ENCODE measurements at regions not wholly inside any gene's neighbourhood (a gene's known extent, or its start where the extent isn't known, plus 50 kb on each side); places are given as distances from the start of the nearest gene placed in this dataset.

- Histone ChIP-seq H3K9me3 (no peaks in the 10 kb centered on the region), H3K36me3 (ENCODE audit: control insufficient read depth, insufficient read depth, low read length) (no peaks in the 10 kb centered on the region), H3K27me3 (replicated peaks; ENCODE audit: control insufficient read depth, insufficient read depth, low read length) (no peaks in the 10 kb centered on the region), H3K4me3 (ENCODE audit: low read depth, low read length) (no peak overlapping the region), H3K4me1 (no peaks in the 10 kb centered on the region)
- no peaks in the 10 kb centered on the region for H3K4me1 Mint-ChIP-seq (ENCODE audit: low read depth, unreplicated experiment)
- H3K4me3 Mint-ChIP-seq (ENCODE audit: unreplicated experiment), result no peak overlapping the region
- no peak overlapping the region for H3K27ac Mint-ChIP-seq (ENCODE audit: unreplicated experiment)
- BruUV-seq (replicated peaks), result no TSS peak
- DNase-seq, result no peak
- no peaks in the 10 kb centered on the region for H3K36me3 Mint-ChIP-seq (ENCODE audit: insufficient read depth, unreplicated experiment)
- POLR2A ChIA-PET, result no interaction called here
- intact Hi-C loops (cut with micrococcal nuclease; ENCODE audit: unreplicated experiment), result no loop called here
- peaks cover 4% of the 10 kb centered on the region for H3K27me3 Mint-ChIP-seq (ENCODE audit: insufficient read depth, unreplicated experiment)
- H3K9me3 Mint-ChIP-seq (ENCODE audit: unreplicated experiment), result no peaks in the 10 kb centered on the region
- no peak for TF ChIP-seq CTCF (IDR thresholded peaks at IDR 0.05; ENCODE audit: insufficient read depth in 1 of 2, low read depth in 1 of 2, low read length in 1 of 2, severe bottlenecking in 1 of 2, unreplicated experiment in 1 of 2)
- CTCF ChIA-PET, result no interaction called here
Observed at GRCh38 chr1:87212431-87213134, 116.1 kb upstream of the LMO4 start.

DNA sequence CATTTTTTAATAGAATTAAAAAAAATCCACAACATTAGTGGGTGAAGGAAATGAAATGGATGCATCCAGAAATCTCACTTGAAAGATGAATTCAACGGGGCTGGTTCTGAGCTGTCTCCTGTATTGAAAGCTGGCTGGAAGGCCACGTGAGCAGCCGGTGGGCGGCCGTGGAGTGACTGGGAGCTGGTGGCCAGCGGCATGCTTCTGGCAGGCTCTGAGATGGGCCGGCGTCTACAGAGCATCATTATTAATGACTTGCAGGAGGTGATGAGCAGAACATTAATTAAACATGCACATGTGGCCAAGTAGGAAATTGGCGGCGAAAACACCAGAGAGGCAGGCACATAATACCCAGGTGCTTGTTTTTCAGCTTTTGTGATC lies 115.6 kb upstream of the LMO4 start:
- CTCF ChIA-PET, result no interaction called here
- no peak overlapping the region for H3K4me3 ChIP-seq (ENCODE audit: low read depth, low read length)
- H3K9me3 Mint-ChIP-seq (ENCODE audit: unreplicated experiment), result no peaks in the 10 kb centered on the region
- H3K36me3 Mint-ChIP-seq (ENCODE audit: insufficient read depth, unreplicated experiment), result no peaks in the 10 kb centered on the region
- BruUV-seq (replicated peaks), result no TSS peak
- POLR2A ChIA-PET, result no interaction called here
- no peak overlapping the region for H3K27ac Mint-ChIP-seq (ENCODE audit: unreplicated experiment)
- intact Hi-C loops (cut with micrococcal nuclease; ENCODE audit: unreplicated experiment), result no loop called here
- H3K4me1 ChIP-seq, result no peaks in the 10 kb centered on the region
- no peaks in the 10 kb centered on the region for H3K27me3 ChIP-seq (replicated peaks; ENCODE audit: control insufficient read depth, insufficient read depth, low read length)
- H3K27me3 Mint-ChIP-seq (ENCODE audit: insufficient read depth, unreplicated experiment), result peaks cover 3% of the 10 kb centered on the region
- H3K4me1 Mint-ChIP-seq (ENCODE audit: low read depth, unreplicated experiment), result no peaks in the 10 kb centered on the region
- no peaks in the 10 kb centered on the region for H3K36me3 ChIP-seq (ENCODE audit: control insufficient read depth, insufficient read depth, low read length)
- no peak overlapping the region for H3K4me3 Mint-ChIP-seq (ENCODE audit: unreplicated experiment)
- no peaks in the 10 kb centered on the region for H3K9me3 ChIP-seq
- no peak for DNase-seq
- no peak for TF ChIP-seq CTCF (IDR thresholded peaks at IDR 0.05; ENCODE audit: insufficient read depth in 1 of 2, low read depth in 1 of 2, low read length in 1 of 2, severe bottlenecking in 1 of 2, unreplicated experiment in 1 of 2)

DNA sequence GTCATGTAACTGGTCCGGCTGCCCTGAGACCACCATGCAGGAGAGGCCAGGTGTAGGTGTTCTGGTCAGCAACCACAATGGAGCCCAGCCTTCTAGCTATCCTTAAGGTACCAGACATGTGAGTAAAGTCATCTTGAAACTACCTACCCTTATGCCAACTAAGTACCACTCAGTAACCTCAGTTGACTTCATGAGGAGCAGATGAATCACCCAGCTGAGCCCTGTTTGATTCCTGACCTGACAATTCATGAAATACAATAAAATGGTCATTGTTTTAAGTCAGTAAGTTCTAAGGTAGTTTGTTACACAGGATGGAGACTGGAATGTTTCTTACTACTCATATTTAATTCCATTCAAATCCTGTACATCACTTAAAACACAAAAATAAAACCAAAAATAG lies 113.1 kb upstream of the LMO4 start:
- no peaks in the 10 kb centered on the region for H3K9me3 ChIP-seq
- no peak for DNase-seq
- H3K36me3 ChIP-seq (ENCODE audit: control insufficient read depth, insufficient read depth, low read length), result no peaks in the 10 kb centered on the region
- H3K4me1 Mint-ChIP-seq (ENCODE audit: low read depth, unreplicated experiment), result no peaks in the 10 kb centered on the region
- BruUV-seq (replicated peaks), result no TSS peak
- H3K9me3 Mint-ChIP-seq (ENCODE audit: unreplicated experiment), result no peaks in the 10 kb centered on the region
- no peak overlapping the region for H3K4me3 Mint-ChIP-seq (ENCODE audit: unreplicated experiment)
- no peaks in the 10 kb centered on the region for H3K4me1 ChIP-seq
- no peak for TF ChIP-seq CTCF (IDR thresholded peaks at IDR 0.05; ENCODE audit: insufficient read depth in 1 of 2, low read depth in 1 of 2, low read length in 1 of 2, severe bottlenecking in 1 of 2, unreplicated experiment in 1 of 2)
- POLR2A ChIA-PET, result no interaction called here
- CTCF ChIA-PET, result no interaction called here
- H3K36me3 Mint-ChIP-seq (ENCODE audit: insufficient read depth, unreplicated experiment), result no peaks in the 10 kb centered on the region
- H3K27me3 ChIP-seq (replicated peaks; ENCODE audit: control insufficient read depth, insufficient read depth, low read length), result no peaks in the 10 kb centered on the region
- intact Hi-C loops (cut with micrococcal nuclease; ENCODE audit: unreplicated experiment), result no loop called here
- H3K27me3 Mint-ChIP-seq (ENCODE audit: insufficient read depth, unreplicated experiment), result no peaks in the 10 kb centered on the region
- H3K27ac Mint-ChIP-seq (ENCODE audit: unreplicated experiment), result no peak overlapping the region
- no peak overlapping the region for H3K4me3 ChIP-seq (ENCODE audit: low read depth, low read length)

Data from Caco-2 (cell line).